Stimulated activated CD4-positive, alpha-beta T cell treated with anti-CD3 and anti-CD28 coated beads, Interleukin-1b, Interleukin-23, amount 100 ng/mL, for 1 hour (primary cell): ENCODE measurements at regions not wholly inside any gene's neighbourhood (a gene's known extent, or its start where the extent isn't known, plus 50 kb on each side); places are given as distances from the start of the nearest gene placed in this dataset.
A peak's percentile ranks its signal among the peaks of the same experiment; 100 is the strongest.
"Not testable (repeated sequence)": the region's sequence is repeated elsewhere in the genome, so short reads cannot be mapped to it uniquely, and the experiment has no call there.

Experiments used
- DNase-seq, 2 donors: peaks; one replicate each; pipeline ENCODE4 v3.0.0-alpha.2; 2020; ENCODE audit warnings: low read depth in 2 of 2

DNA sequence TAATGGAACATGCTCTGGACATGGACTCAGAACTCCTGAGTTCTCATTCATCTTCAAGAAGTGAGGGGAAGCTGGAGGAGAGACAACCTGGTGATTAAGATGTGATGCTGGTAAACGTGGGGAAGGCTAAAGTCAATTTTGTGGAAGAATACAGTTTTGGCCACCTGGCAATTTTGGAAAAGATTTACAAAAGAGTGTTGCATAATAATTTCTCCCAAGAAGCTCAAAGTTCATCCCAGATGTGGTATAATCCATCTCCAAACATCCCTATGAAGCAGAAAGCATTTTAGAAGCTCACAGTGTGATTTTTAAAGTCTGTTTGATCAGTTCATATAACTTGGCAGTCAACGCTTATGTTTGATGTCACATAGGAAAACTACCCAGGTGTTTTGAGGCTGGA lies 208.7 kb downstream of the LMX1A start:
- DNase-seq: no peak

- no peak for DNase-seq
These were observed 211.6 kb downstream of the LMX1A start for GRCh38 chr1:165144757-165145397.

DNA sequence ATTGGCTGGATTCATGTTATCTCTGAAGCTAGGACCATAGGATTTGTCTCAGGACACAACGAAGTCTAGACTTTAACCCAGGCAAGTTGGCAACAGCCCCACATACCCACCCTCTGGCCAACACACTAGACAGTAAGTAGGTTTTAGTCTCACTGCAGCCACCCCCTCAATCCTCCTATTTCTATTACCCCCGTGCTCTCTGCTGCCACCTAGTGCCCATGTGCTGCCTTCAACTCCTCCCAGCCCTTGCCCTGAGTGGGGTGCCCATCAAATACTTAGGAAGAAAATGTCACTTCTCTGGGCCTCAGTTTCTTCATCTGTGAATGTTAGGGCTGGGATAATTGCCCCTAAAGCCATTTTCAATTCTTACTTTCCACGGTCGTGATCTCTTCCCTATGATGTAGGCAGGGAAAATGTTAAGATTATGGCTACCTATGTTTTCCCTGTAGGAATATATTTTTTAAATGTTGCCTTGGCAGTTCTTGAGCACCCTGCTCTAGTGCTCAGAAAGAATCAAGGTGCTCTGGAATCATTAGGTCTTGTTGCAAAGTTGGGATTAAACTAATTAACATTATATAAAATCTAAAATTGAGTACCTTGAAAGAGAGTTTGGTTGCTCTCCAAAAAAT lies 213.0 kb downstream of the LMX1A start:
- DNase-seq: peak in 1 of 2 donors; percentile 13

DNA sequence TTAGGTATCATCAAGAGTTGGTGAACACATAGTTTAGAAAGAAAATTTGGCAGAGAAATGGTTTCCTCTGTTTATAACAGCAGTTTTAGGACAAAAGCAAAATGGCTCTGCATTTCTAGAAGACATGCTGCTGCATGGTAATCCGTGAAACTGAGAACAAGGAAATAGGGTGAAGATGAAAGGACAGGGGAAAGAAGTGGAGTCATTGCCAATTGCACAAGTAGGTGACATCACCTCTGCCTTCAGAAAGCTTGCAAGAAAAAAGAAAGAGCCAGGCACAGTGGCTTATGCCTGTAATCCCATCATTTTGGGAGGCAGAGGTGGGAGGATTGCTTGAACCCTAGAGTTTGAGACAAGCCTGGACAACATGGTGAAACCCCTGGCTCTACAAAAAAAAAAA lies 217.6 kb downstream of the LMX1A start:
- no peak for DNase-seq

- DNase-seq: no peak
These were observed 218.8 kb downstream of the LMX1A start for GRCh38 chr1:165137551-165138316.

DNA sequence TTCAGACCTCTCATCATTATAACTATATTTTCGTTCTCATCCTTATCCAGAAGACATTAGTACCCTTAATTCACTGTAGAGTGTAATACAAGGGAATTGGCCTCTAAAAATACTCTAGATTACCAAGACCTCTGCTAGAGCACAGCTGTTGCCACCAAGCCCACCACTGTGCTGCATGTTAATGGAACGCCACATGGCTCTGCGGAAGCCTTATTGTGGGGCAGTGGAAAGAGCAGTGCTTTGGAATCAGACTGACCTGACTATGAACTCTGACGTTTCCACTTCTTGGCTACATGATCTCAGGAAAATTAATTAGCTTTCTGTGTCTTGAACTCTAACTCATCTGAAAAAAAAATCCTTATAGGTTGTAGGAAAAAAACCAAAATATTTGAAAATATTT lies 222.1 kb downstream of the LMX1A start:
- DNase-seq: no peak

DNA sequence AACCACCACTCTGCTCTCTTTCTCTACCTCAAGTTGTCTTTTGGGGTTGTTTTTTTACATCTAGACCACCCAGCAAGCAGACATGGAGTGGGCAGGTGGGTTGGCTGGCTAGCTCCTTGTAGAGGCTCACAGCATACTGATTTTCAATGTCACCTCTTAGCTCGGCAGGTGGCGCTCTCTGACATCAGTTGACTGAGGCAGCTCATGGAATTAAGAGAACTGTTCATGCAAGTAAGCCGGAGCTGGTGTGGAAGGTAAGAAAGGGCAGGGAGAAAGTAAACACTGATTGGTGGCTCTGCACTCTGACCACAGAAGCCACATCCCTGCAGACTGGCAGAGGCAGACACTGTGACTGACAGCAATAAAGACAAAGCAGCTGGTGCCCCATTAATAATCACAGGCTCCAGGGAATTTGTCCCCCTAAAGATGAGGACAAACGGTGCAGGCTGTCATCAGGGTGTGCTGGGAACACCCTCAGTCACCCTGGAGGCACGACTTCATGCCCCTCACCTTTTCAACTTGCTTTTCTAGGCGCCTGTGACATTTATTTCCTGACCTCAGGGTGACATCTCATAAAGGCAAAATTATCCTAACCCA lies 226.8 kb downstream of the LMX1A start:
- DNase-seq: no peak

DNA sequence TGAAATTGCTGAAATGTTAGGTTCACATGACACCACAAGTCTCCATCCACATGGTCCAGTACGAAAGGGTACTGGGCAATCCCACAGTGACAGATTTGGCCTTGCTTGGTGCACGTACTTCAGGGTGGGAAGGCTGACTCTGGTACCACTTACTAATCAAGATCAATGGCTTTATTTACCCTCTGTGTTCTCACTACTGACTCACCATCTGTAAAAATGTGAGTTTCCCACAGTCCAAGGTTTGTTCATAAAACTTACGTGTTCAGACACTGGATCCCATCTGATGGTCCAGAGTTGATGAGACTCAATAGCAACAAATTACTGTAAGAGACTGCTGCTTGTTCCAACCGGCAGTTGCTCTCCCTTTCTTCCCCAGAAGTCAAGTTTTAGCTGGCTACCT lies 231.7 kb downstream of the LMX1A start:
- no peak for DNase-seq

GRCh38 chr1:165119086-165119485 lies 237.4 kb downstream of the LMX1A start:
- DNase-seq: no peak

GRCh38 chr1:165117482-165117881 lies 239.0 kb downstream of the LMX1A start:
- no peak for DNase-seq

GRCh38 chr1:165116732-165117131 lies 239.8 kb downstream of the LMX1A start:
- DNase-seq: no peak

GRCh38 chr1:165116171-165116570 lies 240.3 kb downstream of the LMX1A start:
- DNase-seq: no peak

DNA sequence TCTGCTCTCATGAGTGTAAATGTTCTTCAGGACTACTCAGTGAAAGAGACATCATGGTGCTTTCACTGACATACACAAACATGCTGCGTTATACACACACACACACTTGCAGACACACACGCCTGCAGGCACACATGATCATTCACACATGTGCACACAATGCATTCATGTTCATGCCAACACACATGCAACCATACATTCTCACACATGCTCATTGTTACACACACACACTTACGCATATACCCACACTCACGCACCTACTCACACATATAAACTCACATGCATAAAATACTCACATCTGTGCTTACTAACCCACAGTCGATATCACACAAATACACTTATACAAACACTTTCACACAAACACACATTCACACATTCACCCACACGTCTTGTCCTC lies 241.6 kb downstream of the LMX1A start:
- DNase-seq: no peak

GRCh38 chr1:165114022-165114888 lies 242.3 kb downstream of the LMX1A start:
- DNase-seq: no peak

- no peak for DNase-seq
These were observed 244.3 kb downstream of the LMX1A start for GRCh38 chr1:165112260-165112659.

DNA sequence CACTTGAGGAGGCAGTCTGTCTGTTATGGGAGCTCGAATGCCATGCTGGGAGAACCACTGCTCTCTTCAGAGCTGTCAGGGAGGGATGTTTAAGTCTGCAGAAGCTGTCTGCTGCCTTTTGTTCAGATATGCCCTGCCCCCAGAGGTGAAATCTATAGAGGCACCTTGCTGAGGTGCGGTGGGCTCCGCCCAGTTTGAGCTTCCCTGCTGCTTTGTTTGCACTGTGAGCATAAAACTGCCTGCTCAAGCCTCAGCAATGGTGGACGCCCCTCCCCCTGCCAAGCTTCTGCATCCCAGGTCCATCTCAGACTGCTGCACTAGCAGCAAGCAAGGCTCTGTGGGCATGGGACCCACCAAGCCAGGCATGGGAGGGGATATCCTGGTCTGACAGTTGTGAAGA lies 247.5 kb downstream of the LMX1A start:
- DNase-seq: no peak

- DNase-seq: not testable (repeated sequence)
These were observed 263.9 kb downstream of the LMX1A start for GRCh38 chr1:165092542-165093162.

DNA sequence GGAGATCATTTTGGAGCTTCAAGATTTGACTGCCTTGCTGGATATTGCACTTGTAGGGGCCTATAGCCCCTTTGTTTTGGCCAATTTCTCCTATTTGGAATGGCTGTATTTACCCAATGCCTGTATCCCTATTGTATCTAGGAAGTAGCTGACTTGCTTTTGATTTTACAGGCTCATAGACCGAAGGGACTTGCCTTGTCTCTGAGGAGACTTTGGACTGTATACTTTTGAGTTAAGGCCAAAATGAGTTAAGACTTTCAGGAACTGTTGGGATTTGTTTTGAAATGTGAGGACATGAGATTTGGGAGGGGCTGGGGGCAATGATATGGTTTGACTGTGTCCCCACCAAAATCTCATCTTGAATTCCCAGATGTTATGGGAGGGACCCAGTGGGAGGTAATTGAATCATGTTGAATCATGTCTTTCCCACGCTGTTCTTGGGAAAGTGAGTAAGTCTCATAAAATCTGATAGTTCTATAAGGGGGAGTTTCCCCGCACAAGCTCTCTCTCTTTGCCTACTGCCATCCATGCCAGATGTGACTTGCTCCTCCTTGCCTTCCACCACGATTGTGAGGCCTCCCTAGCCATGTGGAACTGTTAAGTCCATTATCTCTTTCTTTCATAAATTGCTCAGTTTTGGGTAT lies 276.1 kb downstream of the LMX1A start:
- DNase-seq: no peak

GRCh38 chr1:165078391-165078790 lies 278.1 kb downstream of the LMX1A start:
- DNase-seq: no peak

DNA sequence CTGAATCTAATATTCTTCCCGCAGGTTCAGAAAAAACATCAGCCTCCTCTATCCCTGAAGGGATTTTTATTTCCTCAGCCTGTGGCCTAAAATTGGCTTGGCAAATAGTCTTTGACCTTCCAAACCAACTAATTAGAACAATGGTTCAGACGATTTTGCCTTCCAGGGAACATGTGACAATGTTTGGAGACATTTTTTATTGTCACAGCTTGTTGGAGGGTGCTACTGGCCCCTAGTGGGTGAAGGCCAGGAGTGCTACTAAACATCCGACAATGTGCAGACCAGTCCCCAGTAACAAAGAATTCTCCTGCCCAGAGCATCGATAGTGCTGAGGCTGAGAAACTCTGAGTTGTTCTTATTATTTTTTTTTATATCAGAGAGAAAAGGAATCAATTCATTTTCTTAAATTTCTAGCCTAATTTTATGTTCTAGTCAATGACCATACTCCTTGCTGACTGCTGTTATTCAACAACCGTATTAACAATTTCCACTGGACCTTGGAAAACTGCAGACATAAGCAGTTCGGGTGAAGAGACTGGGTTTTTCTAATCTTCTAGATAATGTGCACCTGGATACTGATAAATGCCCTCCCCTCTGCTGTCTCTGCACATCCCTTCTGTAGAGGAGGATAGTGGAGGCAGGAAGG lies 280.7 kb downstream of the LMX1A start:
- DNase-seq: no peak
